Osteoblast (primary cell): ENCODE measurements at regions not wholly inside any gene's neighbourhood (a gene's known extent, or its start where the extent isn't known, plus 50 kb on each side); places are given as distances from the start of the nearest gene placed in this dataset.

ENCODE experiments used
- DNase-seq: peaks from one replicate; pipeline ENCODE4 v3.0.0; 2011; ENCODE audit warnings: low spot score, mixed read lengths; ENCODE audit not compliant: insufficient read length; ENCODE audit errors: missing footprints
- H2AFZ ChIP-seq: 2 replicates; pipeline ENCODE4 v1.6.0; 2011; ENCODE audit warnings: mild to moderate bottlenecking, low read length
- H3K27ac ChIP-seq: 2 replicates; pipeline ENCODE4 v1.5.1; 2011; ENCODE audit warnings: mild to moderate bottlenecking, low read depth, low read length, moderate library complexity
- H3K27me3 ChIP-seq: 2 replicates; pipeline ENCODE4 v1.6.0; 2012; ENCODE audit warnings: mild to moderate bottlenecking, control low read depth, inconsistent platforms, low read length, moderate library complexity; ENCODE audit not compliant: insufficient read depth
- H3K36me3 ChIP-seq: 2 replicates; pipeline ENCODE4 v1.5.1; 2011; ENCODE audit warnings: mild to moderate bottlenecking, low read length, control low read depth, moderate library complexity; ENCODE audit not compliant: insufficient read depth
- H3K4me1 ChIP-seq: 2 replicates; pipeline ENCODE4 v1.5.1; 2011; ENCODE audit warnings: mild to moderate bottlenecking, low read length, control low read depth, moderate library complexity; ENCODE audit not compliant: insufficient read depth
- H3K4me2 ChIP-seq: 2 replicates; pipeline ENCODE4 v1.6.0; 2011; ENCODE audit warnings: mild to moderate bottlenecking, low read length; ENCODE audit not compliant: insufficient read depth
- H3K4me3 ChIP-seq: fragments of 200-600 bp; sonication (generic); 3 replicates; pipeline ENCODE4 v1.5.1; 2012; ENCODE audit warnings: mild to moderate bottlenecking, low read length, inconsistent platforms; ENCODE audit not compliant: insufficient read depth
- H3K79me2 ChIP-seq: 2 replicates; pipeline ENCODE4 v1.6.0; 2012; ENCODE audit warnings: mild to moderate bottlenecking, low read length, control low read depth, inconsistent platforms; ENCODE audit not compliant: insufficient read depth
- H3K9me3 ChIP-seq: 2 replicates; pipeline ENCODE4 v1.5.1; 2011; ENCODE audit warnings: low read depth, low read length, control low read depth
- H4K20me1 ChIP-seq: 2 replicates; pipeline ENCODE4 v1.6.0; 2012; ENCODE audit warnings: mild to moderate bottlenecking, low read length, control low read depth; ENCODE audit not compliant: insufficient read depth
- TF ChIP-seq, protein P1 (sequence below): IDR thresholded peaks from 2 replicates; pipeline ENCODE4 v1.5.1; 2011; ENCODE audit warnings: mild to moderate bottlenecking, low read depth, low read length, moderate library complexity; ENCODE audit errors: extremely low read depth

DNA sequence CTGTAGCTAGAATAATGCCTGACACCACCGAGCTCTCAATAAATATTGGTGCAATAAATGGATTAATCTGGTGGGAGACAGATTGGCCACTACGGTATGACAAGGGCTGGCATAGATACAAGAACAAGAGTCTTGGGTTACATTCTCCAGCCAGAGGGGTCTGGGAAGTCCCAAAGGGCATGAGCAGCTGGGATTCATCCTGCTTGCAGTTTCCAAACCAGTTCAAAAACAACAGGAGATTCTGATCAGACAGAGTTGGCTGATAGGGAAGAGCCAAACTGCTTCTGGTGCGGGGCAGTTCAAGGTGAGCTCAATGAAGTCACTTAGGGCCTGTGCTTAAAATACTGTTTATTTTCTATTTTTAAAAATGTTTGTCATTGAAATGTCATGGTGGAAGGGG is 266.9 kb downstream of the TNS1 start:
- H3K79me2 ChIP-seq, result no peaks in the 10 kb centered on the region
- no peaks in the 10 kb centered on the region for H4K20me1 ChIP-seq
- no peak overlapping the region for H3K27ac ChIP-seq
- DNase-seq, result no peak
- no peak overlapping the region for H3K4me2 ChIP-seq
- no peaks in the 10 kb centered on the region for H3K27me3 ChIP-seq
- H3K4me1 ChIP-seq, result peaks cover 23% of the 10 kb centered on the region
- H3K4me3 ChIP-seq, result no peak overlapping the region
- H2AFZ ChIP-seq, result no peak overlapping the region
- TF ChIP-seq, protein P1, sequence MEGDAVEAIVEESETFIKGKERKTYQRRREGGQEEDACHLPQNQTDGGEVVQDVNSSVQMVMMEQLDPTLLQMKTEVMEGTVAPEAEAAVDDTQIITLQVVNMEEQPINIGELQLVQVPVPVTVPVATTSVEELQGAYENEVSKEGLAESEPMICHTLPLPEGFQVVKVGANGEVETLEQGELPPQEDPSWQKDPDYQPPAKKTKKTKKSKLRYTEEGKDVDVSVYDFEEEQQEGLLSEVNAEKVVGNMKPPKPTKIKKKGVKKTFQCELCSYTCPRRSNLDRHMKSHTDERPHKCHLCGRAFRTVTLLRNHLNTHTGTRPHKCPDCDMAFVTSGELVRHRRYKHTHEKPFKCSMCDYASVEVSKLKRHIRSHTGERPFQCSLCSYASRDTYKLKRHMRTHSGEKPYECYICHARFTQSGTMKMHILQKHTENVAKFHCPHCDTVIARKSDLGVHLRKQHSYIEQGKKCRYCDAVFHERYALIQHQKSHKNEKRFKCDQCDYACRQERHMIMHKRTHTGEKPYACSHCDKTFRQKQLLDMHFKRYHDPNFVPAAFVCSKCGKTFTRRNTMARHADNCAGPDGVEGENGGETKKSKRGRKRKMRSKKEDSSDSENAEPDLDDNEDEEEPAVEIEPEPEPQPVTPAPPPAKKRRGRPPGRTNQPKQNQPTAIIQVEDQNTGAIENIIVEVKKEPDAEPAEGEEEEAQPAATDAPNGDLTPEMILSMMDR, result no peak
- no peaks in the 10 kb centered on the region for H3K9me3 ChIP-seq
- no peaks in the 10 kb centered on the region for H3K36me3 ChIP-seq

DNA sequence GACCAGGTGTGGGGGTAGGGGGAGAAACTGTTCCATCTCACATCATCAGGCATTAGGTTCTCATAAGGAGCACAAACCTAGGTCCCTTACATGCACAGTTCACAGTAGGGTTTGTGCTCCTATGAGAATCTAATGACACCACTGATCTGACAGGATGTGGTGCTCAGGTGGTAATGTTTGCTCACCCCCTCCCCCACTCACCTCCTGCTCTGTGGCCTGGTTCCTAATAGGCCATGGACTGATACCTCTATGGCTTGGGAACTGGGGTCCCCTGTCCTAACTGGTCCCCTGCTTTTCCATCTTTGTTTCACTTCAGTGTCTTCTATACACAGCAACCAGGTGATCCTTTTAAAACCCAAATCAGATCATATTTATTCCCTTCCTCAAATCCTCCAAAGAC is 267.8 kb downstream of the TNS1 start:
- DNase-seq, result no peak
- H3K27me3 ChIP-seq, result no peaks in the 10 kb centered on the region
- no peaks in the 10 kb centered on the region for H4K20me1 ChIP-seq
- H3K79me2 ChIP-seq, result no peaks in the 10 kb centered on the region
- peaks cover 23% of the 10 kb centered on the region for H3K4me1 ChIP-seq
- no peak overlapping the region for H2AFZ ChIP-seq
- no peaks in the 10 kb centered on the region for H3K36me3 ChIP-seq
- TF ChIP-seq, protein P1, result no peak
- no peak overlapping the region for H3K4me3 ChIP-seq
- no peak overlapping the region for H3K27ac ChIP-seq
- no peak overlapping the region for H3K4me2 ChIP-seq
- H3K9me3 ChIP-seq, result no peaks in the 10 kb centered on the region

DNA sequence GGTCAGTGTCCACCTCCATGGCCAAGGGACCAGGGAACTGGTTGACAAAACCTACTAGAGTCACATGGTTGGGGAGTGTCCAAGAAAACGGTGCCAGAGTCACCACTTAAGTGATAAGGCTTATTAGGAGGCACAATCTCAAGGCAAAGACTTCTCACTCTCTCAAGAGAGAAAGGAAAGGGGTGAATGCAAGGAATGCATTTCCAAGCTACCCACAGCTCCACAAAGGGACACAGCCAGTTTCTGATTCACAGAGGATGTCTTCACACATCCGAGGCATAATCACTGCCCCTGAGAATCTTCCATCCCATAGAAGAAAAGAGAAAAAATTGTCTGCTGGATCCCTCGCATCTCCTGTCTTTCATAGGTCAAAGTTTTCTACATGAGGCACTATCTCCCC is 269.3 kb downstream of the TNS1 start:
- no peak overlapping the region for H3K27ac ChIP-seq
- H3K4me3 ChIP-seq, result no peak overlapping the region
- H3K4me2 ChIP-seq, result no peak overlapping the region
- no peaks in the 10 kb centered on the region for H3K79me2 ChIP-seq
- no peaks in the 10 kb centered on the region for H3K9me3 ChIP-seq
- TF ChIP-seq, protein P1, result no peak
- H3K4me1 ChIP-seq, result peaks cover 26% of the 10 kb centered on the region
- no peak overlapping the region for H2AFZ ChIP-seq
- no peaks in the 10 kb centered on the region for H3K36me3 ChIP-seq
- DNase-seq, result no peak
- no peaks in the 10 kb centered on the region for H4K20me1 ChIP-seq
- no peaks in the 10 kb centered on the region for H3K27me3 ChIP-seq

DNA sequence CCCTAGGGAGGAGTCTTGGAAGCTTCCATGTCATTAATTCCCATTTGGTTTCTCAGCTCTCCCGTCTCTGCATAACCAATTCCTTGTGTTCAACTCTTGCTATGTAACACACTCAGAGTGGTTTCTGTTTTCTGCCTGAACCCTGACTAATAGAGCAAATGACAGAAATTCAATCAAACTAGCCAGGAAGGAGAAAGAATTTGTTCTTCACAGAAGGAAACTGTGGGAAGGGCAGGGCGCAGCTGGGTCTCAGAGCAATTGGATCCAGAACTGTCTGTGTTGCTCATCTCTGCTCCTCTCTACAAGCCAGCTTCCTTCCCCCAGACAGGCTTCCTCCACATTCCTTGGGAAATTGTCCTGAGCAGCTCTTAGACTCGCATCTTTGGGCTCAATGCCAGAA is 269.8 kb downstream of the TNS1 start:
- no peak for DNase-seq
- Histone ChIP-seq H3K4me3 (no peak overlapping the region), H4K20me1 (no peaks in the 10 kb centered on the region), H3K79me2 (no peaks in the 10 kb centered on the region), H3K9me3 (no peaks in the 10 kb centered on the region), H3K4me1 (peaks cover 26% of the 10 kb centered on the region), H3K4me2 (no peak overlapping the region), H3K36me3 (no peaks in the 10 kb centered on the region), H3K27ac (no peak overlapping the region), H3K27me3 (no peaks in the 10 kb centered on the region), H2AFZ (no peak overlapping the region)
- TF ChIP-seq, protein P1, result no peak
